ENCODE measurements at regions not wholly inside any gene's neighbourhood (a gene's known extent, or its start where the extent isn't known, plus 50 kb on each side); places are given as distances from the start of the nearest gene placed in this dataset.

- H3K9me3 ChIP-seq (ENCODE audit: insufficient read depth, low read length) = no peaks in the 10 kb centered on the region
- H3K9ac ChIP-seq (ENCODE audit: low read length) = no peak overlapping the region
- no peaks in the 10 kb centered on the region for H3K79me2 ChIP-seq (ENCODE audit: insufficient read depth, low read length)
- H3K4me2 ChIP-seq (ENCODE audit: low read depth, low read length, poor library complexity, severe bottlenecking) = no peak overlapping the region
- H3K27me3 ChIP-seq (ENCODE audit: low read length) = no peaks in the 10 kb centered on the region
- no peak overlapping the region for H2AFZ ChIP-seq (ENCODE audit: low read depth, low read length, severe bottlenecking)
- H3F3A ChIP-seq (ENCODE audit: insufficient read depth) = no peaks in the 10 kb centered on the region
- H3K27ac ChIP-seq (ENCODE audit: low read depth, low read length) = no peak overlapping the region
- H3K36me3 ChIP-seq (ENCODE audit: low read length) = no peaks in the 10 kb centered on the region
- H4K20me1 ChIP-seq (ENCODE audit: low read depth, low read length) = no peaks in the 10 kb centered on the region
- H3K4me3 ChIP-seq (ENCODE audit: insufficient read depth, low read length, poor library complexity, severe bottlenecking) = no peak overlapping the region
- H3K9me2 ChIP-seq (replicated peaks; ENCODE audit: insufficient read depth, low read length) = no peaks in the 10 kb centered on the region
- no peak for TF ChIP-seq CTCF (IDR thresholded peaks at IDR 0.05; ENCODE audit: insufficient read depth, low read length, poor library complexity, severe bottlenecking)
- TF ChIP-seq EZH2phosphoT487 (conservative IDR thresholded peaks at IDR 0.05; ENCODE audit: low read length) = no peak
Measured at GRCh38 chr3:21888656-21889055, 137.6 kb upstream of the ZNF385D start.

GRCh38 chr3:21889166-21889565 lies 138.2 kb upstream of the ZNF385D start:
- H3K9ac ChIP-seq (ENCODE audit: low read length) = no peak overlapping the region

GRCh38 chr3:21892104-21892503 lies 141.1 kb upstream of the ZNF385D start:
- no peaks in the 10 kb centered on the region for H3K36me3 ChIP-seq (ENCODE audit: low read length)
- H3K4me3 ChIP-seq (ENCODE audit: insufficient read depth, low read length, poor library complexity, severe bottlenecking) = no peak overlapping the region
- H3K9ac ChIP-seq (ENCODE audit: low read length) = no peak overlapping the region
- TF ChIP-seq CTCF (IDR thresholded peaks at IDR 0.05; ENCODE audit: insufficient read depth, low read length, poor library complexity, severe bottlenecking) (no peak), EZH2phosphoT487 (conservative IDR thresholded peaks at IDR 0.05; ENCODE audit: low read length) (no peak)
- no peak overlapping the region for H3K4me2 ChIP-seq (ENCODE audit: low read depth, low read length, poor library complexity, severe bottlenecking)
- no peaks in the 10 kb centered on the region for H3F3A ChIP-seq (ENCODE audit: insufficient read depth)
- no peaks in the 10 kb centered on the region for H4K20me1 ChIP-seq (ENCODE audit: low read depth, low read length)
- H3K27me3 ChIP-seq (ENCODE audit: low read length) = no peaks in the 10 kb centered on the region
- no peak overlapping the region for H3K27ac ChIP-seq (ENCODE audit: low read depth, low read length)
- no peaks in the 10 kb centered on the region for H3K9me3 ChIP-seq (ENCODE audit: insufficient read depth, low read length)
- no peaks in the 10 kb centered on the region for H3K9me2 ChIP-seq (replicated peaks; ENCODE audit: insufficient read depth, low read length)
- H2AFZ ChIP-seq (ENCODE audit: low read depth, low read length, severe bottlenecking) = no peak overlapping the region
- H3K79me2 ChIP-seq (ENCODE audit: insufficient read depth, low read length) = no peaks in the 10 kb centered on the region

More at GRCh38 chr3:21889166-21889565, 138.2 kb upstream of the ZNF385D start:
- no peaks in the 10 kb centered on the region for H4K20me1 ChIP-seq (ENCODE audit: low read depth, low read length)
- H2AFZ ChIP-seq (ENCODE audit: low read depth, low read length, severe bottlenecking) = no peak overlapping the region
- no peaks in the 10 kb centered on the region for H3K9me2 ChIP-seq (replicated peaks; ENCODE audit: insufficient read depth, low read length)
- no peaks in the 10 kb centered on the region for H3F3A ChIP-seq (ENCODE audit: insufficient read depth)
- H3K4me3 ChIP-seq (ENCODE audit: insufficient read depth, low read length, poor library complexity, severe bottlenecking) = no peak overlapping the region
- no peaks in the 10 kb centered on the region for H3K79me2 ChIP-seq (ENCODE audit: insufficient read depth, low read length)
- no peak overlapping the region for H3K4me2 ChIP-seq (ENCODE audit: low read depth, low read length, poor library complexity, severe bottlenecking)
- H3K9me3 ChIP-seq (ENCODE audit: insufficient read depth, low read length) = no peaks in the 10 kb centered on the region
- H3K36me3 ChIP-seq (ENCODE audit: low read length) = no peaks in the 10 kb centered on the region
- no peak overlapping the region for H3K27ac ChIP-seq (ENCODE audit: low read depth, low read length)
- TF ChIP-seq CTCF (IDR thresholded peaks at IDR 0.05; ENCODE audit: insufficient read depth, low read length, poor library complexity, severe bottlenecking) = no peak
- no peaks in the 10 kb centered on the region for H3K27me3 ChIP-seq (ENCODE audit: low read length)

GRCh38 chr3:21893242-21893641 lies 142.2 kb upstream of the ZNF385D start:
- no peaks in the 10 kb centered on the region for H3K9me2 ChIP-seq (replicated peaks; ENCODE audit: insufficient read depth, low read length)
- H3K36me3 ChIP-seq (ENCODE audit: low read length) = no peaks in the 10 kb centered on the region
- no peaks in the 10 kb centered on the region for H3K27me3 ChIP-seq (ENCODE audit: low read length)
- H3K79me2 ChIP-seq (ENCODE audit: insufficient read depth, low read length) = no peaks in the 10 kb centered on the region
- no peak overlapping the region for H3K9ac ChIP-seq (ENCODE audit: low read length)
- no peak overlapping the region for H3K27ac ChIP-seq (ENCODE audit: low read depth, low read length)
- H3K4me3 ChIP-seq (ENCODE audit: insufficient read depth, low read length, poor library complexity, severe bottlenecking) = no peak overlapping the region
- H3K9me3 ChIP-seq (ENCODE audit: insufficient read depth, low read length) = no peaks in the 10 kb centered on the region
- no peaks in the 10 kb centered on the region for H4K20me1 ChIP-seq (ENCODE audit: low read depth, low read length)
- H3K4me2 ChIP-seq (ENCODE audit: low read depth, low read length, poor library complexity, severe bottlenecking) = no peak overlapping the region
- H3F3A ChIP-seq (ENCODE audit: insufficient read depth) = no peaks in the 10 kb centered on the region
- no peak for TF ChIP-seq CTCF (IDR thresholded peaks at IDR 0.05; ENCODE audit: insufficient read depth, low read length, poor library complexity, severe bottlenecking)
- TF ChIP-seq EZH2phosphoT487 (conservative IDR thresholded peaks at IDR 0.05; ENCODE audit: low read length) = no peak
- no peak overlapping the region for H2AFZ ChIP-seq (ENCODE audit: low read depth, low read length, severe bottlenecking)
